Keratinocyte (primary cell): ENCODE measurements at regions not wholly inside any gene's neighbourhood (a gene's known extent, or its start where the extent isn't known, plus 50 kb on each side); places are given as distances from the start of the nearest gene placed in this dataset.

ENCODE experiments used
- DNase-seq: peaks from one replicate; pipeline ENCODE4 v3.0.0-alpha.2; 2011; ENCODE audit warnings: low read depth, missing footprints, low spot score
- FAIRE-seq: peaks from 2 replicates; lab custom pipeline; 2011; peaks lifted over from hg19 to GRCh38; lab: Jason Lieb, UNC
- H2AFZ ChIP-seq: 2 replicates; pipeline ENCODE4 v1.6.0; 2012; ENCODE audit warnings: low read length, control low read depth, inconsistent platforms; ENCODE audit not compliant: control insufficient read depth
- H3K27ac ChIP-seq: 2 replicates; pipeline ENCODE4 v1.5.1; 2011; ENCODE audit warnings: low read length; ENCODE audit not compliant: control insufficient read depth, insufficient read depth
- H3K27me3 ChIP-seq: 3 replicates; pipeline ENCODE4 v1.6.0; 2011; ENCODE audit warnings: low read length; ENCODE audit not compliant: control insufficient read depth, insufficient read depth; ENCODE audit errors: extremely low read depth
- H3K36me3 ChIP-seq, 2 experiments: 2 replicates in 1 of 2; 3 replicates in 1 of 2; pipeline ENCODE4 v1.5.1; 2011; ENCODE audit warnings: low read length in 2 of 2, mild to moderate bottlenecking in 1 of 2; ENCODE audit not compliant: control insufficient read depth in 2 of 2, insufficient read depth in 2 of 2; ENCODE audit errors: extremely low read depth in 1 of 2
- H3K4me1 ChIP-seq: 3 replicates; pipeline ENCODE4 v1.5.1; 2011; ENCODE audit warnings: low read length; ENCODE audit not compliant: control insufficient read depth, insufficient read depth; ENCODE audit errors: extremely low read depth
- H3K4me2 ChIP-seq: 3 replicates; pipeline ENCODE4 v1.6.0; 2011; ENCODE audit warnings: low read depth, low read length; ENCODE audit not compliant: control insufficient read depth, insufficient read depth; ENCODE audit errors: extremely low read depth
- H3K4me3 ChIP-seq, 3 experiments: fragments of 200-600 bp in 1 of 3; sonication (generic) in 1 of 3; 2 replicates in 2 of 3; 3 replicates in 1 of 3; pipeline ENCODE4 v1.5.1; 2011 to 2016; ENCODE audit warnings: low read length in 3 of 3, mild to moderate bottlenecking in 3 of 3, control low read depth in 2 of 3, inconsistent platforms in 1 of 3, low read depth in 1 of 3, mixed read lengths in 1 of 3, mixed run types in 1 of 3, moderate library complexity in 1 of 3; ENCODE audit not compliant: control insufficient read depth in 2 of 3, insufficient read depth in 2 of 3; ENCODE audit errors: extremely low read depth in 1 of 3
- H3K79me2 ChIP-seq: 2 replicates; pipeline ENCODE4 v1.6.0; 2012; ENCODE audit warnings: low read length; ENCODE audit not compliant: control insufficient read depth, insufficient read depth
- H3K9ac ChIP-seq: 3 replicates; pipeline ENCODE4 v1.6.0; 2011; ENCODE audit warnings: low read length; ENCODE audit not compliant: control insufficient read depth, insufficient read depth; ENCODE audit errors: extremely low read depth
- H3K9me1 ChIP-seq: 3 replicates; pipeline ENCODE4 v1.6.0; 2011; ENCODE audit warnings: low read length; ENCODE audit not compliant: control insufficient read depth, insufficient read depth; ENCODE audit errors: extremely low read depth
- H3K9me3 ChIP-seq: 2 replicates; pipeline ENCODE4 v1.5.1; 2012; ENCODE audit warnings: low read depth, low read length; ENCODE audit not compliant: control insufficient read depth
- H4K20me1 ChIP-seq: 3 replicates; pipeline ENCODE4 v1.6.0; 2011; ENCODE audit warnings: low read length; ENCODE audit not compliant: control insufficient read depth, insufficient read depth; ENCODE audit errors: extremely low read depth
- CTCF ChIP-seq, 3 experiments: IDR thresholded peaks in 1 of 3; conservative IDR thresholded peaks in 1 of 3; optimal IDR thresholded peaks in 1 of 3; 2 replicates in 2 of 3; 3 replicates in 1 of 3; pipeline versions ENCODE3 to v1.5.1; 2011; ENCODE audit warnings: low read length in 3 of 3, mild to moderate bottlenecking in 3 of 3, moderate library complexity in 2 of 3, control low read depth in 1 of 3, inconsistent platforms in 1 of 3; ENCODE audit not compliant: insufficient read depth in 2 of 3; ENCODE audit errors: extremely low read depth in 1 of 3
- EZH2 ChIP-seq: IDR thresholded peaks from one replicate; pipeline ENCODE4 v1.6.1; 2012; ENCODE audit warnings: inconsistent platforms, mild to moderate bottlenecking, low read length, moderate library complexity
- dilution Hi-C: fragments of 300-500 bp; cut with MboI; formaldehyde crosslinking; loops from one replicate; pipeline ENCODE4 v1.7.0; 2020; ENCODE audit warnings: low sequenced_read_pairs; ENCODE audit not compliant: extremely low pct_ligation_motif_present

GRCh38 chr14:98369344-98369743 is 902.7 kb downstream of the BCL11B start:
- no peaks in the 10 kb centered on the region for H3K9me1 ChIP-seq
- H3K4me3 ChIP-seq, result no peak overlapping the region
- peak overlapping the region; percentile 42 for H3K4me2 ChIP-seq
- H3K4me1 ChIP-seq, result peaks cover 21% of the 10 kb centered on the region
- TF ChIP-seq CTCF (optimal IDR thresholded peaks at IDR 0.05 in 1 of 3, IDR thresholded peaks at IDR 0.05 in 1 of 3, conservative IDR thresholded peaks at IDR 0.05 in 1 of 3; ENCODE audit: extremely low read depth in 1 of 3, insufficient read depth in 2 of 3, low read length in 3 of 3), result no peak
- H3K79me2 ChIP-seq, result no peaks in the 10 kb centered on the region
- H3K27ac ChIP-seq, result no peak overlapping the region
- H3K27me3 ChIP-seq, result no peaks in the 10 kb centered on the region
- dilution Hi-C loops, result no loop called here
- no peak overlapping the region for H2AFZ ChIP-seq
- DNase-seq (no peak), FAIRE-seq (no peak)
- no peaks in the 10 kb centered on the region for H3K36me3 ChIP-seq
- no peaks in the 10 kb centered on the region for H4K20me1 ChIP-seq
- H3K9ac ChIP-seq, result no peak overlapping the region
- H3K9me3 ChIP-seq, result no peaks in the 10 kb centered on the region

GRCh38 chr14:98370352-98370751 is 901.6 kb downstream of the BCL11B start:
- TF ChIP-seq EZH2 (no peak), CTCF (optimal IDR thresholded peaks at IDR 0.05 in 1 of 3, IDR thresholded peaks at IDR 0.05 in 1 of 3, conservative IDR thresholded peaks at IDR 0.05 in 1 of 3; ENCODE audit: extremely low read depth in 1 of 3, insufficient read depth in 2 of 3, low read length in 3 of 3) (no peak)
- peak overlapping the region; percentile 68 for H3K4me2 ChIP-seq
- H2AFZ ChIP-seq, result peak overlapping the region; percentile 31
- H3K9ac ChIP-seq, result no peak overlapping the region
- H3K9me3 ChIP-seq, result no peaks in the 10 kb centered on the region
- H4K20me1 ChIP-seq, result no peaks in the 10 kb centered on the region
- peak overlapping the region in 1 of 3 experiments; percentile 3 for H3K4me3 ChIP-seq
- no peaks in the 10 kb centered on the region for H3K9me1 ChIP-seq
- no peak for DNase-seq
- no peaks in the 10 kb centered on the region for H3K79me2 ChIP-seq
- no peaks in the 10 kb centered on the region for H3K36me3 ChIP-seq
- H3K27ac ChIP-seq, result no peak overlapping the region
- no peaks in the 10 kb centered on the region for H3K27me3 ChIP-seq
- dilution Hi-C loops, result no loop called here
- peaks cover 21% of the 10 kb centered on the region for H3K4me1 ChIP-seq
- FAIRE-seq, result peak; percentile 61
